Right renal cortex interstitium (tissue), 3 donors: ENCODE measurements at regions not wholly inside any gene's neighbourhood (a gene's known extent, or its start where the extent isn't known, plus 50 kb on each side); places are given as distances from the start of the nearest gene placed in this dataset.
"Not testable (repeated sequence)": the region's sequence is repeated elsewhere in the genome, so short reads cannot be mapped to it uniquely, and the experiment has no call there.

Experiments used
- DNase-seq, 3 donors: peaks; one replicate each; pipeline ENCODE4 v3.0.0-alpha.2; 2013; ENCODE audit warnings: low read depth in 3 of 3, low spot score in 2 of 3

DNA sequence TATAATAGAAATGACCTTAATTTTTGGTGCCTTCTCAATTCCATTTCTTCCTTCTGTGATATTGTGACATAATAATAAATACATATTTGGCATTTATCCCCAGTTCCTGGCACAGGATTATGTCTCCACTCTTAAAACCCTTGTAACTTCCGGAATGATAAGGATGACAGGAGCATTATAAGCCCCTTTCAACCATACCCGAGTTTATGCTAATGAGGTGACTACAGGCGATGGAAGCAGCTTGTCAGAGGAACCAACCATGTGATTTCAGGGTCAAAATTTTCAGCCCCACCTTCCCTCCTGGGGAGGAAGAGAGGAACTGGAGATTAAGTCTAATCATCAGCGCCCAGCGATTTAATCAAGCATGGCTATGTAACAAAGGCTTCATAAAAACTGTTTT lies 528.5 kb upstream of the CRIM1 start:
- no peak for DNase-seq

DNA sequence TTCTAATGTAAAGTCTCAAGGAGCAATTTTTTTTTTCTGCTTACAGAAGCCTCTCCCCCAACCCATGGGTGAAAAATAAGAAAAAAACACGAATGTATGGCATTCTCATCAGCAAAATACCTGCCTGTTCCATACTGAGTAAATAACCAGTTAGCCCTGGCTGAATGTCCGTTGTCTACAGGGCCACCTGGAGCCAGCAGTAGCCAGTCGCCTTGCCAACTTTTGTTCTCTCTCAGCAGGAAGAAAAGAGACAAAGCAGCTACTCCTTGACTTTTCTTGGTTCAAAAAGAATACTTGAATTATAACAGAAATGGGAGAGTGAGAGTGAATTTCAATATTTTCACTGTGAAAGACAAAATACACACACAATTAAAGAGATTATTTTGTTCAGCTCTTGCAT lies 532.9 kb upstream of the CRIM1 start:
- DNase-seq, result no peak

DNA sequence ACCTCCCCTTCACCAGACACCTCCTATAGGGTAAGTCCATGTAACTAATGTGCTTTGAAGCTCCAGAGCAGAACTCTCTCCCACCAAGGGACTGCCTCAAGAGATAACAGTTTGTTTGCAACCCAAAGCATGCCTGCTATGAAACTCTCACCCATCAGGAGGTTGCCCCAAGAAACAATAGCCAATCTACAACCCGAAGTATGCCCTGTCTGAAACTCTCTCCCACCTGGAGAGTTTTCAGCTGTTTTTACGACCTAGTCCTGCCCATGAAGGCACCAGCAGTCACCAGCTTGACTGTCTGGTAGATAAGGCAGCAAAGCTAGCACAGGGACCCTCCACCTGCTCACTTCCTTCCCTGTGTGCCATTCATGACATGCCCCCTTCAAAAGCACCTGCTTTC lies 533.9 kb upstream of the CRIM1 start:
- no peak for DNase-seq

DNA sequence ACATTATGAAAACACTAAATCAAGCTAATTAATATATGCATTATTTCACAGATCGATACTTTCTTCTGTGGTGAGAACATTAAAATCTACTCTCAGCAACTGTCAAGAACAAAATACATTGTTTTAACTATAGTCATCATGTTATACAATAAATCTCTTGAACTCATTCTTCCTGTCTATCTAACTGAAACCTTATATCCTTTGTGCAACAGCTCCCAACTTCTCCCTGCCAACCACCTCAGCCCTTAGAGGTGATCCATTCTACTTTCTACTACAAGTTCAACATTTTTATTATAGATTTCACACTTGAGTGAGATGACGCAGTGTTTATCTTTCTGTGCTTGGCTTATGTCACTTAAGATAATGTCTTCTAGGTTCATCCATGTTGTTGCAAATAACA lies 535.2 kb upstream of the CRIM1 start:
- no peak for DNase-seq

DNA sequence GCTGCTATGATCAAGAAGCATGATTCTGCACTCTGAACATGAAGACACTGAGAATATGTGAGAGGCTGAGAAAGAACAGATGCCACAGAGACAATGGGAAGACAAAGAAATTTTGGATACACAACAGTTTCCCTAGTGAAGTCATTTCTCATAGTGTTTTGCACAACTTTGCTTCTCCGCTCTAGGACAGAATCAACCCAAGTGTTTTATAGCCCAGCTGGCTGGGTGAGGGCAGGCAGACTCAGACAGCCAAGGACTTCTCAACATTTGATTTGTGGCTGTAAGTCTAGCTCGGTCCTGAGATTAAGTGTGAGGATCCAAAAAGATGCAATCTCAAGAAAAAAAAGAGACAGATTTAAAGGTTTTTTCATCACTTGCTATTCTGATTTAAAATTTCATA lies 536.5 kb upstream of the CRIM1 start:
- DNase-seq, result no peak

DNA sequence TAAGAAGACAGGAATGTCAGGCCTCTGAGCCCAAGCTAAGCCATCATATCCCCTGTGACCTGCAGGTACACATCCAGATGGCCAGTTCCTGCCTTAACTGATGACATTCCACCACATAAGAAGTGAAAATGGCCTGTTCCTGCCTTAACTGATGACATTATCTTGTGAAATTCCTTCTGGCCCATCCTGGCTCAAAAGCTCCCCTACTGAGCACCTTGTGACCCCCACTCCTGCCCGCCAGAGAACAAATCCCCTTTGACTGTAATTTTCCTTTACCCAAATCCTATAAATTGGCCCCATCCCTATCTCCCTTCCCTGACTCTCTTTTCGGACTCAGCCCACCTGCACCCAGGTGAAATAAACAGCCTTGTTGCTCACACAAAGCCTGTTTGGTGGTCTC lies 537.2 kb upstream of the CRIM1 start:
- DNase-seq, result not testable (repeated sequence)

DNA sequence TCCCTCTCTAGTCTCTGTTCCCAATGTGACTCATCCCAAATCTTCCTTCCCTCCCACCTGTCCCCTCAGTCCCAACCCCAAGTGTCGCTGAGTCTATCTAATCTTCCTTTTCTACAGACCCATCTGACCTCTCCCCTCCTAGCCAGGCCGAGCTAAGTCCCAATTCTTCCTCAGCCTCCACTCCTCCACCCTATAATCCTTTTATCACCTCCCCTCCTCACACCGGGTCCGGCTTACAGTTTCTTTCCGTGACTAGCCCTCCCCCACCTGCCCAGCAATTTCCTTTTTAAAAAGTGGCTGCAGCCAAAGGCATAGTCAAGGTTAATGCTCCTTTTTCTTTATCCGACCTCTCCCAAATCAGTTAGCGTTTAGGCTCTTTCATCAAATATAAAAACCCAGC lies 541.0 kb upstream of the CRIM1 start:
- DNase-seq, result not testable (repeated sequence)

DNA sequence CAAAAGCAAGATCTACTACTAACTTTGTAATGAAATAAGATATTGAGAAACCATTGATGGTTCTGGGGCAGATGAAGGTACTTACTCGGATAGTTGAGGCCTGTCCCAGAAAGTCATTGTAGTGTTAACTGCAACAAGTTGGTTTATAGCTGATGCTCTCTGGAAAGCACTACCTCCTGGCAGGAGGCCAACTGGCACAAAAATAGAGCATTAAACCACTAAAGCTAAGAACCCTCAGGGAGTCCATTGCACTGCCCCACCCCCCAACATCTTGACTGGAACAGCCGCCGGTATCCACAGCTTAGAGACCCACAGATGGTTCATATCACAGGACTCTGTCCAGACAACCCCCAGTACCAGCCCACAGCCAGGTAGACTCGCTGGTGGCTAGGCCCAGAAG lies 552.5 kb upstream of the CRIM1 start:
- DNase-seq, result no peak

DNA sequence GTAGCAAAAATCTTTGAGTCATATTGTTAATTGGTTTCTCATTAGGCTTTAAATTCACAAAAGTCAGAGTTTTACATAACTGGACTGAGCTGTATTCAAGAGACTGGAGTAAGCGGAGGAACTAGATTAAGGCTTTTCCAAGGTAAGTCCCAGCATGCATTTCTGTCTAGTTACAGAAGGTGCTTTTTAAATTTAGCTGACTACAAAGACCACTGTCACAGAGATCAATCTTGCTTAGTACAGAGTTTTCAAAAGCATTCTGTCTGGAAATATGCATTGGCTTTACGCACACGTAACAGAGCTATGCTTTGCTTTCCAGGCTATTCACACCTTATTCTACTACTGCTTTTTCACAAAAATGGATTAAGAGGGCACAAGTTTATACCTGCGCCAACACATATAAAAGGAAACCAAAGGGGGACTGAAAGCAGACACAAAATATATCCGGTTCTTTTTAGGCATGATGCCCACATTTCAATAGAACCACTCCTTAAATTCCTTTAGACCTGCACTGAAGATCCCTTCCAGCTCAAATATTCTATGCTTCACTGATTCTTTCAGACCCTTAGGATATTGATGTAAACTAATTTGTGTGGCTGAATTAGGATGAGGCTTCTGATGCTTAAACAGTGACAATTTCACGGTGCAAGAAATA lies 560.7 kb upstream of the CRIM1 start:
- DNase-seq, result no peak

DNA sequence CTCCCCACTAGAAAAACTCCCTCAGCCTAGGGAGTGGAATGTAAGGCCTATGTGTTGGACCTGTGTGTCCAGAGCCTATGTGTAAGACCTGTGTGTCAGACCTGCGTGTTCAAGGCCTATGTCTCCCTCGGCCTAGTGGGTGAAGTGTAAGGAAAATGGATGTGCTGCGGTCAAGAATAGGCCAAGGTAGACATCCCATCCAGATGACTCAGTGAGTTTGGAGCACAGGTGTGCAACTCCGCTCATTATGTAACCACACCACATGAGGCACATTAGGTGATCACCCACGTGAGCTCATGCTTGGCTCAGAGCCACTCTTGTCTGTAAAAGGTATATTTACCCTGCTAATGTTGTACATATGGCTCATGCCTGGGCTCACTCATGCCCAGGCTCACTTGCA lies 565.3 kb upstream of the CRIM1 start:
- DNase-seq, result no peak

DNA sequence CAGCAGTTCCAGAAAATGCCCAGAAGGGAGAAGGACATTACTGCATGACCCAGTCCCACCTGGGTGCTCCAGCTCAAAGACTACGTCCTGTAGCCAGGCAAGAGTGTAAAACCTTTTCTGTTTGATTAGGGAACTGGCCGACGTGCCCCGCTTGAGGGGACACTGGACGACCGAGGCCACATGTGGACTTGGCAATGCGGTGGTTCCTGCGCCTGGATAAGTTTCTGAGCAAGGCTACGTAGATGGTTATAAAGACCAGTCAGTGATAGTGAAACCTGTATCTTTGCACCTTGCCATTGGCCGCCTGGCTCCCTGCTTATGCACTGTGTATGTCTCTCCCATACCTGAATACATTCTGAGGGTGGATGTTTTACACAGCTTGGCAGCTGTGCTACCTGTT lies 567.0 kb upstream of the CRIM1 start:
- no peak for DNase-seq

DNA sequence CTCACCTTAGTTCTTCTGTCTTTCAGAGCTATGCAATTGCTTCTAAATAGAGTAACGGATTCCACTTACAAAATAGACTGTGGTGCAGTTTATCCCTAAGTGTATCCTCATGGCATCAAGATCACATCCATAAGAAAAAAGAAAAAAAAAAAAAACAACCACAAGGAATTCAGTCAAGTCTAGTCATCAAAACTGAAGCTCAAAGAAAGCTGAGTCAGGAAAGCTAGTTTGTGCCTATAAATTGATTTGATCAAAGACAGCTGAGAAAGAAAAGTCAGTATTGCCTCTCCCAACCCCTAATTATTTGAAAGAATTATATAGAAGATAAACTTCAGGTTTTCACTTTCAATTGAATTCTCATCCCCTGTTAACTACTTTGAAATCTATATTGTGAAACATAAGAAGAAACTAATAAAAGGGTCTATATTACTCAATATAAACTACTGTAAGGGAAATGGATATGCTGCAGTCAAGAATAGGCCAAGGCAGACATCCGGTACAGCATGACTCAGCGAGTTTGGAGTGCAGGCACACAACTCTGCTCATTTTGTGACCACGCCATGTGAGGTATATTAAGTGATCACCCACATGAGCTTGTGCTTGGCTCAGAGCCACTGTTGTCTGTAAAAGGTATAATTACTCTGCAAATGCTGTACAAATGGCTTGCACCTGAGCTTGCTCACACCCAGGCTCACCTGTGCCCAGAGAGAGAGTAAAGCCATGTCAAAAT lies 568.1 kb upstream of the CRIM1 start:
- no peak for DNase-seq

DNA sequence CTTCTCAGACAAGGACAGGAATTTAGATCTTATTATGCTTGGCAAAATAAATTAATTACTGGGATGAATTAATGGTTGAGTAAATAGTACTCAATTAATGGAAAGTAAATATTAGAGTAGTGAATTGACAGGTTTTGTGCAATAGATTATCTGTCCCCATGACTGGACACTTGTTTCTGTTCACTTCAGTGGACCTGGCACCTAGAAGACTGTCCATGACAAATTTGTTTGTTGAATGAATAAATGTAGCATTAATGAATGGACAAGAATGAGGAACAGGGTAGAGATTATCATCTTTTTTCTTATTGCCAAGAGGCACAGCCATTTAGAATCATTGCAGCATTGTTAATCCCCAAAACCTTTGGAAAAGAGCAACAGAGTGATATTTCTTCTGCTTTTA lies 570.0 kb upstream of the CRIM1 start:
- DNase-seq, result no peak

DNA sequence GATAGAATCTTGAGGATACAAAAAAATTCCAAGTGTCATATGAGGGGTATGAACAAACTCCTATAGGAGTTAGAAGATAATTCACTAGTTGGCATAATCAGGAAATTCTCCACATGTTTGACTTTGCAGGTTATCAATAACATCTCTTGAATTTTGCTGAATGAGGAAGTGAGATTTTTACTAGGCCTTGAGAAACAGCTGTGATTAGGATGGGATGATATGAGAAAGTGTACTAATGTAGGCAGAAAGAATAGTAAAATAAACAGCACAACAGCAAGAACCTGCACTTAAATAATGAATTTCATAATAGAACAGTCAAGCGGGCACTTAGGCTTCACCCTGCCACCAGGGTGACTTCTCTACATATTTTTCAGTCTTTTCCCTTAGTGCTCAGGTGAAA lies 570.8 kb upstream of the CRIM1 start:
- no peak for DNase-seq

DNA sequence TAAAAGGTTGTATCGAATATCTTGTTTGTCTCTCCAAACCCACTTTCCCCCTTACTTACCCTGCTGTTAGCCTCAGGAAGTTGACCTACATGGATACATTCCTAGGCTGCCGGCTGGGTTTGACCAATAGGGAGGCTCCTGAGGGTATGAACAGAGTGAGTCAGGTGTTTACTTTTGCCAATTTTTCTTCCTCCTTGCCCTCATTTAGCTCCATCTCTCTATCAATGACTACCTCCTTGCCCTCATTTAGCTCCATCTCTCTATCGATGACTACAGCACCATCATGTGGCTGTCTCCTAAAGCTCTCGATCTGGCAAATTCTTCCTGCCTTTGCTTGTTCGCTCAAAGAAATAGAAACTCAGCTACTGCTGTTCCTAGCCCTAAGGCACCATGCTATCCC lies 571.9 kb upstream of the CRIM1 start:
- DNase-seq, result no peak

DNA sequence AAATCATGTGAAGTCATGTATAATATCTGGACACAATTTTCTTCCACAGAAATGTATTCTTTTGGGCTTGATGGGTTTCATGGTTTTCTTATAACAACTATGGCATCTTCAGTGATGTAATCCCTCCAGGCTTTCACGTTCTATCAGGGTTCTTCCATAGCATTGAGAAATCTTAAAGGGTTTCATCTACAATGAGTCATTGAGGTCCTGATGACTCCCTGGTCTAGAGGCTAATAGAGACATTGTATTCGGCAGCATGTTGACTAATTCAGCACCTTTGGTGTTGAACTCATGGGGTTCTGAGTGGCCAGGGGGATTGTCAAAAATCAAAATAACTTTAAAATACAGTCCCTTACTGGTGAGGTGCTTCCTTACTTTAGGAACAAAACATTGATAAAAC lies 614.0 kb upstream of the CRIM1 start:
- no peak for DNase-seq

DNA sequence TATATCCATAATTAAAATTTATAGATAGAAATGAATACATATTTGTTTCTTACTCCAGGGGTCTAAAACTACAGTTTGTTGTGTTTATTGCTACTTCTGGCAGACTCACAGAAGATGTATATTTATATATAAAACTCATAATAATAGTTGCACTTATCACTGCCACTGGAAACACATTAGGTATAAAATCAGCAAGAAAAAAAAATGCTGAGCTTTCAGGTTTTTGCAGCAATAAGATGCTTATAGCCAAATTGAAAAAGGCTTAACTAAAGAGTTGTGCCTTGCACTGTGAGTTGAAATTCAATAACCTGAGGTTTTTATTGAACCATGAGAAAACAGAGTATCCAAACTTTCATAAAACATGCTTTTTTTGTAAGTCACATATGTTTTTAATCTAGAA lies 623.9 kb upstream of the CRIM1 start:
- DNase-seq, result no peak

DNA sequence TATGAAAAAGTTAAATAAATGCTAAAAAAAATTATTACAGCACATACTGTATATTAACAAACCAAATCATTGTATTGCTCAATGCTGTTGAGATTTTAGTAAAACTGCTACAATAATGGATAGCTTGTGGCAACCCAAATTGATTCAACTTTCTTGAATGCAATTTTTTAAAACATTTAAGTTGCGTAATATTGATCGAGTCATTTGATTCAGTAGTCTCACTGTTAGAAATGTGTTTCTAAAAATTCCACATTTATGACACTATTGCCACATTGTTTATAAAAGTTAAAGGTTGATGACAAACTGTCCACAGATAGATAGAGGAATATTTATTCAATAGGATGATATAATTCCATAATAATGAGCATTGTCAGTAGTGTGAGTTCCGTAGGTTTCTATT lies 640.7 kb upstream of the CRIM1 start:
- no peak for DNase-seq

DNA sequence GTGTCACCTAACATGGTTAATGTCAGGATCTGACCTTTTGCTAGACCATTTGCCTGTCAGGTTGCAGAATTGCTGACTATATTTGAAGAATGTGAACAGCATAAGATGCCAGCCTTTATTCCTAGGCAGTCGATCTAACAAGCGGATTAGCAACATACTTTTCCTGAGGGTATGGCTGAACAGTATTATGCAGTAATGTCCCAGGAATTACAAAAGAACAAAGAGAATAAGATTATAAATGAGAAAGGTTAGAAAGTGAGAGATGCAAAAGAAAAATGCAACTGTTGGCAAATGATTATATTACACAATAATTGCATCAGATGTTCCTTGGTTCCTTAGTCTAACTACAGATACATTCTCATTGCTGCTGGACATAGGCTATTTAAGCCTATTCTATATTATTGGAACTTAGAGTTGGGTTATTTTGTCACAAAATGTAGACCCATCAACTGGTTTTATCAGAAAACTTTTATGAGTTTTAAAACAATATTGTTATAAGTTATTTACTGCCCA lies 647.1 kb upstream of the CRIM1 start:
- DNase-seq, result no peak

DNA sequence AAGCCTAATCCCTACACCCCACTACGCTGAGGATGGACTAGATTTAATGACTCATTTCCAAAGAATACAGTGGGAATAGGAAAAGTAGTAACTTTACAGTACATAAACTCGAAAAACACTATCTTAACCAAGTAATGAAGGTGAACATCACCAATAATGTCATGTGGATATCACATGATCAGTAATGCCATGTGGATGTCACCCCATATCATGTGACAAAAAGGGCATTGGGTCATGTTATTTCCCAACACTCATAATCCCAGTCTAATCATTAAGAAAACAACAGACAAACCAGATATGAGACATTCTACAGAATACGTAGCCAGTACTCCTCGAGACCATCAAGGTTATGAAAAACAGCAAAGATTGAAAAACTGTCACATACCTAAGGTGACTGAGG lies 667.3 kb upstream of the CRIM1 start:
- DNase-seq, result no peak

DNA sequence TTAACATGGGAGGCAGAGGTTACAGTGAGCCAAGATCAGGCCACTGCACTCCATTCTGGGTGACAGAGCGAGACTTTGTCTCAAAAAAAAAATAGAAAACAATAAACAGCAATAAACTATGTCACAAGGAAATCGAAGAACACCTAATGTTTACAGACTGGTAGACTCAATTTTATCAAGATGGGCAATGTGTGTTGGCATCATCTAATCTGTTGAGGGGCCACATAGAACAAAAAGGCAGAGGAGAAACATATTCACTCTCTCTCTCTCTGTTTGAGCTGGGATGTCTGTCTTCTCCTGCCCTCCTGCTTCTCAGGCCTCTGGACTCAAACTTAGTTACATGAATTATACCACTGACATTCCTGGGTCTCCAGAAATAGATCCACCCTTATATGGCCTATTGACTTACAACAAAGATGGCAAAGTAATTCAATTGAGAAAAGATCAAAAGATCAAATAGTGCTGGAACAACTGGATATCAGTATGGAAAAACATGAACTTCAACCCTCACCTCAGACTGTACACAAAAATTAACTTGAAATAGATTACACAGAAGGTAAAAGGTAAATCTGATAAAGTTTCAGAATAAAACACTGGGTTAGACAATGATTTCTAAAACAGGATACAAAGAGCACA lies 703.8 kb upstream of the CRIM1 start:
- DNase-seq, result no peak

DNA sequence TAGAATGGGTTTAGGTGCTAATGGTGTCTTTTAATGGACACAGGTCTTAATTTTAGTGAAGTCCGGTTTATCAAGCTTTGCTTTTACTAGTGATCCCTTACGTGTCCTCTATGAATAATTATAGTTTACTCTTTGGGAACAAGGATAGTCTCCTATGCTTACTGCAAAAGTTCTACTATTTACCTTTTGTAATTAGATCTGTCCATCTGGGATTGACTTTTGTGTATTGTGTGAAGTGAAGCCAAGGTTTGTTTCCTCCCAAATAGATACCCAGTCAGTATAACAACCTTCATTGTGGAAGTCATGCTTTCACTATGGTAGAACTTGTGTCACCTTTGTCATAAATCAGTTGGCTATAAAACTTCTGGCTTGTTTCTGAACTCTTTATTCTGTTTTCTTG lies 740.9 kb upstream of the CRIM1 start:
- DNase-seq, result no peak
